ENCODE measurements at regions not wholly inside any gene's neighbourhood (a gene's known extent, or its start where the extent isn't known, plus 50 kb on each side); places are given as distances from the start of the nearest gene placed in this dataset.

GRCh38 chr1:238296371-238296770 is 405.6 kb upstream of the ZP4 start:
- no peak for DNase-seq (ENCODE audit: low read depth)

DNA sequence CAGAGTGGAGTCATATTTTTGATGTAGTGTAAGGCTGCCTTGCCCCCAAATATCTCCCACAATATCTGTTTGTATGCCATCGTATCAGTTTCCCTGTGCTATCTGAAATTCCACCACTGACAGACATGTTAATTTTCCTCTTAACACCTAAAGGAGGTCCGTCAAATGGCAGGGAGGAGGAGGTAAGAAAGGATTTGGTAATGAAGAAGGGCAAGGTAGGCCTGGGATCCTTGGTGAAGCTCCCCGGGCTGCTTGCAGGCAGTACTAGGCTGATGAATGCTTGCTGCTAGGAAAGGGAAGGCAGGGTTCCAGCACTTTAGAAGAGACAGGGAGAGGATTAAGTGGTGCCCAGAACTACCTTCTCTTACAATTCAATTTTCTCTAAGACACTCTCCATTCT is 402.4 kb upstream of the ZP4 start:
- no peak for DNase-seq (ENCODE audit: low read depth)

DNA sequence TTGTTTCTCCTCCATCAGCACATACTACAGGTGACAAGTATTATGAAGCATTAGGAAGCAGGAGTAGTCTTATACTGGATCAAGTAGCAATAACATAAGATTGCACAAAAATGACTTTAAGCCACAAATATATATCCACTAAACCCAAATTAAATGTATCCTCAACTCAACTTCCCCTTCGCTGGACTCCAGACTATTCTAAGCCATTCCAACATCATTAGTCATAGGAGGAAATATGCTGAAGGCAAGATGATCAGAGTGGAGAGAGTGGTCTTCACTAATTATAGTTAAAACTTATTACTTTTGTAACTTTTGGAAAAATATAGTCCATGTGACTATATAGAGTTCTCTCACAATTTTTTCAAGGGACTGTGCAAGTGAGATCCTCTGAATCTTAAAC is 390.7 kb upstream of the ZP4 start:
- peak; percentile 28 for DNase-seq (ENCODE audit: low read depth)

GRCh38 chr1:238279694-238280380 is 389.1 kb upstream of the ZP4 start:
- no peak for DNase-seq (ENCODE audit: low read depth)

GRCh38 chr1:238272145-238272544 is 381.4 kb upstream of the ZP4 start:
- DNase-seq (ENCODE audit: low read depth), result no peak

DNA sequence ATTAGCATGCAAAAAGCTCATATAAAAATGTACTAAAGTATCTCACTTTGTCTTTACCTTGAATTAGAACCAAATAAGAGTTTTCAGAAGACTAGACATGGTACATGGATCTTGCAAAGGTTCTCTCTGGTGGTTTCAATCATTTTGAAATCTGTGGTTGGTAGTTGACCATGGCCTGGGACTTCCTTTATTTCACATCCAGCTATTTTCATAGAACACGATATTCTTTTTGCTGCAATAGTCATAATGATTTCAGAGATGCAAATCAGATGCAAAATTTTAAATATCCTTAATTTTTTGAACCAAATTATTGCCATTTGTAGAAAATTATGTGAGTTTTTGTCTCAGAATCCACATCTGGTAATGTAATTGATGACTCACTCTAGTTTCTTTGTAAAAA is 375.1 kb upstream of the ZP4 start:
- DNase-seq (ENCODE audit: low read depth), result no peak

- no peak for DNase-seq (ENCODE audit: low read depth)
Measured at GRCh38 chr1:238264951-238265350, 374.2 kb upstream of the ZP4 start.

- no peak for DNase-seq (ENCODE audit: low read depth)
Measured at GRCh38 chr1:238258510-238258909, 367.8 kb upstream of the ZP4 start.

DNA sequence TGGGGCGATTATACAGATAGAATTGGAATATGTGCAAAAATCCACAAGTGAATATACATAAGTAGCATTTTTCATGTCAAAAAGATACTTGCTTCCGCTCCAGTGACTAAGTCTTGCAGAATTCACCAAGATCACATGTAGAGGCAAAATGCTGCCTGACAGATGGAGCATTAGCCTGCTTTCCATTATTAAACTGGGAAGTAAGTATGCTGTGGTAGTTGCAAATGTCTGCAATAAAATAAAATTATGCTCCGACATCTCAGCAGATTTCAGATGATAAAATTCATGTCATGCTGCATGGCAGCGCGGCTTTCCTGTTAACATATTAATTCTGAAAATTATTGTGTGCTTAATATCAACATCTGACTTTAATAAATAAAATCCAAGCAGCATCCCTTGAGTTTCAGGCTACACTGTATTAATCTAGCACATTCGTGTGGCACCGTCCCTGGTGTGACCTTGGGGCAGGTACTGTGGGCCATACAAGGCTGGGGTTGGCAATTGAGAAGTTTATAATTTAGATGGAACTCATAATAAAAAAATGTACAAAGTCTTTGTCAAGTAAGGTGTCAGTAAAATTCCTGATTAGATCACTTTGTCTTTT is 366.4 kb upstream of the ZP4 start:
- DNase-seq (ENCODE audit: low read depth), result no peak

DNA sequence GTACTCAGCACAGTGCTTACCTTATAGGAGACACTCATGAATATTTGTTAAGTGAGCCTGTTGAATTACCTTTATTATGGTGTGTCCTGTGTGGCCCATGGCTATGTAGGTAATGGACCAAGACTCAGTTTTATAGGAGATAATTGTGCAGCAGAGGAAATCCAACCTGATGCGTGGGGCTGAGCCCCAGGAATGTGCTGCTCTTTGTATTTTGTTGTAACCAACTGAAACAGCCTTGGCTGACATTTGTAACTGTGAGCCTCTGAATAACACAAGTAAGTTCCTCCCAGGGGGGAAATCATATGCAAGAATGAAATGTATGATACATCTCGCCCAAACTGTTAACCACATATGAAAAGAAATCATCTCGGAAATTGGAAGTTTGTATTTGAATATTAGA is 364.2 kb upstream of the ZP4 start:
- no peak for DNase-seq (ENCODE audit: low read depth)

DNA sequence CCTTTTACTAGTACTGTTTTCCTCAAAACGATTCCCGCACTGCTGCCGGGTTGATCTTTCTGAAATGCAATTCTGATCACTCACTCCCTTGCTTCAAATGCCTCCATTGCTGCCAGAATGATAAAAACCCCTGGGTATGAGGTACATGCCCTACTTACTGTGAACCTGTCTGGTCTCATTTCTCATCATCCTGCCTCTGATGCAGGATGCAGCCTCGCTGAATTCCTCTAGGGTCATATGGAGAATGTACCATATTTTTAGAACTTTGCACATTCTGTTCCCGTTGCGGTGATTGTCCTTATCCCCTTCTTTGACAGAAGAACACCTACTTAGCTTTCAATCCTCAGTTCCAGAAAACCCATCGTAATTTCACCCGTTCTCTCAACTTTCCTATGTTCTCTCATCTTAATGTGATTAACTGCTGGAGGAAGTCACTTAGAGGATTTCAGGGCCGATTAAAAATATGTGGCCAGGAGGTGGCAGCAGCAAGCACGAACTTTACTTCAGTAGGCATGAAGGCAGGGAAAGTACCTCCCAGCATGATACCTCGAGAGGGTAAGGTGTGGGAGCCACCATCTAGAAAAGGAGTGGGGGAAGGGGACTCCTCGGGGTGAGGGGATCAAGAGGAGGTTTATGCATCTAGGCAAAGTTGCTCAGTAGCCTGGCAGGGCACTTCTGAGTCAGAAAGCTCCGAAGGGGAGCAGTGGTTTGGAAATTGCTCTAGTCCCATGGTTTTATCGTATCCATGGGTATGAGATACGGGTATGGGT is 361.5 kb upstream of the ZP4 start:
- peak; percentile 42 for DNase-seq (ENCODE audit: low read depth)

- no peak for DNase-seq (ENCODE audit: low read depth)
Measured at GRCh38 chr1:238248356-238248755, 357.6 kb upstream of the ZP4 start.

GRCh38 chr1:238242181-238242580 is 351.5 kb upstream of the ZP4 start:
- DNase-seq (ENCODE audit: low read depth), result peak; percentile 13

GRCh38 chr1:238241607-238242006 is 350.9 kb upstream of the ZP4 start:
- no peak for DNase-seq (ENCODE audit: low read depth)

- no peak for DNase-seq (ENCODE audit: low read depth)
Measured at GRCh38 chr1:238239343-238239742, 348.6 kb upstream of the ZP4 start.

GRCh38 chr1:238233966-238234365 is 343.2 kb upstream of the ZP4 start:
- DNase-seq (ENCODE audit: low read depth), result no peak

GRCh38 chr1:238232084-238232710 is 341.5 kb upstream of the ZP4 start:
- no peak for DNase-seq (ENCODE audit: low read depth)

DNA sequence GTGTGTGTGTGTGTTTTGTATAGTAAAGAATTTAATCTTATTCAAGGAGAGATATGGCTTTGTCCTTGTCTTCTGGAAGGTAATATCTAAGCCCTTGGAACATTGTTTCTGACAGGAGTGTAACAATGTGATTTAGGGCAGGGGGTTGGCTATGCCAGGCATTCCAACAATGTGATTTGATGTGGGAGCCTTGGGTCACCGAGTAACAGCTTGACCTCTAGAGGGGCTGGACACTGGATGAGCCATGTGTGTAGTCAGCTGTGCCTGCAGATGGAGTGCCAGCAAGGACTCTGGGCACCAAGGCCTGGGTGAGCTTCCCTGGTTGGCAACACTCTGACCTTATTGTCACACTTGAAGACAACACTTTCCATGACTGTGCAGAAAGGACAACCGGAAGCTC is 336.1 kb upstream of the ZP4 start:
- DNase-seq (ENCODE audit: low read depth), result no peak

DNA sequence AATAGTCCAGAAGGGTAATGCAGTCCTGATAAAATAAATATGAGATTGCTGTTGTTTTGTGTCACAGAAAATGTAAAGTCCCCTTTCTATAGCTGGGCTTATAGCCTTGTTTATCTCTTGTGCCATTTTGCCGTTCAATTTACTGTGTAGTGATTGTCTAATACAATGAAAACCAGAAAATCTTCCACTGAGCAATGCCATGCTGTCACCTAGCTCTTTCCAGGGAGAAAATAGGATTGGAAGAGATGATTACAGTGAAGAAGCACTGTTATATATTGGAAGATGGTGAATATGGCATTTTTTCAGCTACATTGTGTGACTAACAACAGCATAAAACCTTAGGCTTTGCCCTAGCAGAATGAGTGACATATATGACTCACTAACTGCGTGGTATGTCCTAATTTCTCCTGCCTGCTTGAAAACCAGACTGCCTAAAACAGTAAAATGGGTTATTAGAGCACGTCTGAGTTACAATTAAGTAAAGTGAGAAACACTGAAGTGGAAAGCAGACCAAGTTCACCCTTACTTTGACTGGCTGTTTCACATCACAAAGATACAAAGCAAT is 332.4 kb upstream of the ZP4 start:
- DNase-seq (ENCODE audit: low read depth), result peak; percentile 30

GRCh38 chr1:238221738-238222137 is 331.0 kb upstream of the ZP4 start:
- no peak for DNase-seq (ENCODE audit: low read depth)

GRCh38 chr1:238214449-238214848 is 323.7 kb upstream of the ZP4 start:
- no peak for DNase-seq (ENCODE audit: low read depth)

- no peak for DNase-seq (ENCODE audit: low read depth)
Measured at GRCh38 chr1:238205045-238205662, 314.4 kb upstream of the ZP4 start.
